Activated T-cell treated with anti-CD3 and anti-CD28 coated beads, Interleukin-2, amount 50 U/mL, for 1 hour (primary cell): ENCODE measurements at regions not wholly inside any gene's neighbourhood (a gene's known extent, or its start where the extent isn't known, plus 50 kb on each side); places are given as distances from the start of the nearest gene placed in this dataset.

Experiments used
- DNase-seq: peaks from one replicate; pipeline ENCODE4 v3.0.0-alpha.2; 2020

DNA sequence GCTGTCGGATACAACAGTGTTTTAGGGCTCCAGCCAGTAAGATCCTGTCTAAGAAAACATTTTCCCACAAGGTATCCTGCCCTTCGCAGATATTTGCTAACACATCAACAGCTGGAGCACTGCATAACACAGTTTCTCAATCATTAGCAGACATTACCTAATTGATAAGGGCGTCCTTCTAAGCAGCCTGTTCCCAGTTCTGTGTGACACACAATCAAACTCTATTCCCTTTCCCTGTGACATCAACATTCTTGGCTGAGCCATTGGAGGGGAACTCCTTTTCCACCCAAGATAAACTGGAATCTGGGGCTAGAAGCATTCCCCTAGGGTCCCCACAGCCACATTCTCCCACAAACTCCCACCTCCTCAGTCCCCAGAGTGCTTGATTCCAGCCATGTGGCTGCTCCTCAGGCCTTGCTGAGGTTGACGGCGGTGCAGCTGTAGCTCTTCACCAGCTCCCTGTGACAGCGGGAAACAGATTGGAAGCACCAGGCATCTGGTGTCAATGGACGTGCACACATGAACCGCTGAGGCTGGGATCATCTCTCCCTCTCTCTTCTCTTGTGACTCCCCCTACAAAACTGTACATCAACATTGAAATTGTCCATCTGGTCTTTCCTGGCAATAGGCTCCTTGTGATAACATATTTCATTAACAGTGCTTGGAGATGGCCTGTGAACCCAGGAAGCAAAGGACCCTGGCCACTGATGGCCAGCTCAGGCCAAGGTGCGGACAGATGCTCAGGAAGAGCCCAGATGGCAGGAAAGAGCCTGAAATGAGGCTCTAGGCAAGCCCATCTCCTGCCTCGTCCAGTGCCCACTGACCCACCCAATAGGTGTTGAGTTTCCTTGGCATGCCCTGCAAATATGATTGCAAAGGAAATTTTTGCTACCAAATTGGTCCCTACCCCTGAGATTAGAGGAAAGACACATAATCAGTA lies 131.1 kb upstream of the TBX20 start:
- no peak for DNase-seq

DNA sequence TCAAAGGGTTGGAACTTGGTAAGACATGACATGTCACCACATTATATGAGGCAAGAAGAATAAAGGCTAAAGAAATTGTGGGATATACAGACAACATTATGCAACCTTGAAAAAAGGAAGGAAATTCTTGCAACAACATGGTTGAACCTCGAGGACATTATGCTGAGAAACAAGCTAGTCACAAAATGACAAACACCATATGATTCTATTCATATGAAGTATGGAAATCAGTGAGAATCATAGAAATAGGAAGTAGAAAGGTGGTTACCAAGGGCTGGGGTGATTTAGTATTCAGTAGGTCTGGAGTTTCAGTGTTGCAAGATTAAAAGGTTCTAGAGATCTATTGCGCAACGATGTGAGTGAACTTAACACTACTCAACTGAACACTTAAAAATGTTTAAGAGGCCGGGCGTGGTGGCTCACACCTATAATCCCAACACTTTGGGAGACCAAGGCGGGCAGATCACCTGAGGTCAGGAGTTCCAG lies 126.9 kb upstream of the TBX20 start:
- DNase-seq = no peak

- no peak for DNase-seq
Observed at GRCh38 chr7:35379481-35379880, 125.6 kb upstream of the TBX20 start.

DNA sequence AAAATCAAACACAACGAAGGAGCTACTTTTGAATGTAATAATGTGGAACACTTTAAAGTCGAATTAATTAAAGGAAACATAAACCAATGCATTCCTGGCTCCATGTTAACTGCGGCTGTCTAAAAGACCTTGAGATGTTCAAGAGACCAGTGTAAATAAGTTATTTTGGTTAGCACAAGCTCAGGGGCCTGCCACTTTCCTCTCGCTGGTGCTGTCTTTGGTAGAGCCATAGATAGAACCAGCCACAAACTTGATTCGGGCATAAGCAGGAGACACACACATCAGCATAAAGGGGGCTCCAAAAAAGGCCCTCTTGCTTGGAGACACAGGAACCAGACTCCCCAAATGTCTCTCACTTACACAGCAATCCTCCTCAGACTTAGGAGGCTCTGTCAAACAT lies 121.6 kb upstream of the TBX20 start:
- no peak for DNase-seq

GRCh38 chr7:35374858-35375257 lies 121.0 kb upstream of the TBX20 start:
- no peak for DNase-seq

DNA sequence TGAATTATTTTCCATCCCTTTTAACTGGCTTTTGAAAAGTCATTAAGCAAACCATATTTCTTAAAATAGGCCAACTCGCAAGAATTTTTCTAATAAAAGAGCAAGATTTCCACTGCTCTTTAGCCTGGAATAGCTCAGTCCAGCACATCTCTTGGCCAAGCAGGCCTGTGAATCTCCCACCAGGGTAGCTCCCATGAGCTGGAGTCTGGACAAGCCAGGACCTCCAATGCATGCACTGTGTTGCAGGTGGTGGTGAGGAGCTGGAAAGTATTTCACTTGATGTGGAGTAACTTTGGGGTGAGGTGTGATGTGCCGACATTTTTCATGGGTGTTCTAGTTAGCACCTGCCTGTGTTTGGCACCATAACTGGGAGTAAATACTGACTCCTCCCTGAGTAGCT lies 117.3 kb upstream of the TBX20 start:
- no peak for DNase-seq

DNA sequence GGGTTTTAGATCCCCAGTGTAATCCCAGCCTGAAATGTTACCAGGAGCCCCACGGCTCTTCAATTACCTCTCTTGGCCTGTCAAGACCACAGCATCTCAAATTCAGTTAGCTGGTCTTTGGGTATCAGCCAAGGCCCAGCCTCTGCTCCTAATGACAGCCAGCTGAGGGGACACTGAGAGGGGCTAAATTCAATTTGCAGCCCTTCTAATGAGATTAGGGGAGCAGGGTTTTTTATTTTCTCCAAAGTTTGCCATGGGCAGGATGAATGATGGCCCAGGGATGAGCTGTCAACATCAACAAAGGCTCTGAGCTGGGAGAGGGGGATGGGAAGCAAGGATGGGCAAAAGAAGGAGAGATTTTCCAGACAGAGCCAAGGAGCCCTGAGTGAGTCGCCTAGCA lies 116.8 kb upstream of the TBX20 start:
- no peak for DNase-seq

DNA sequence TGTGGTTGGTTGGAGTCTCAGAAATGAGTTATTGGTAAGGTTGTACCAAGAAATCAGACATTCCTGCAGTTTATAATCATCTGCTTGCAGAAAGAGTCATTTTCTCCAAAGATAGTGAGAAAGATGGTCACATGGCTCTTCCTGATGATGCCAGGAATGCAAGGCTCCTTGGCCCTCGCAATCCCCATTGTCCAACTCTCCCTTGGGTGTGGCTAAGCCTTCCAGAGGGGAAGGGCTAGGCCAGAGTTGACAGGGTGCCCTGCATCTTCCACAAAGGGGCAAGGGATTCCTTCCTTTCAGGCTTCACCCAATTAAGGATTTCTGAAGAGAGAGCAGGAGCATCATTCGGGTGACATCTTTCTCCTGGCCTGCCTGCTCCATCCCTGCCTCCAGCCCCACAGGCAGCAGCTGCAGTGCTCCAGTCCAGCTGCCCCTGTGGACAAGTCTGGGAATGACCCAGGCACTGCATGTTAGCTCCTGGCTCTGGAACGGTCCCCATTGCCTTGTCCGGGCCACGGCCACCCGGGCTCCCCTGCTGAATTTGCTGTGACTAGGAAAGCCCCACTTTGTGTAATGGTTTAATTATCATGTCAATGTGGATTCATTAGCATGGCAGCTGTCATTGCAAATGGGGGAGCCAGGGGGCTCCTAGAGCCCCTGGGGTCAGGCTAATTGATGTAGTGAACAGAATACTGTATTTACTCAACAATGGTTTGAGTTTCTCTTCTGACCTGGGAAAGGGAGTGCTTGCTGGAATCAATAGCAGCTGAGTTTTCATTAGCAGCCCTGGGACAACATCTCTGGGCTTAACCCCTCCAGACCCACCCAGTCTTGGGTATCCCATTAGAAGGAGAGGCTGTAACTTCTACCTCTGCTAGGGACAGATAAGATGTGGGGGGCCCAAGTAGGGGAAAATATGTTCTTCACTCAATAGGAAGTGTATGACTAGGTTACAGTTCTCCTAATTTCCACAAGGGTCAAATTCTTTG lies 112.6 kb upstream of the TBX20 start:
- no peak for DNase-seq

DNA sequence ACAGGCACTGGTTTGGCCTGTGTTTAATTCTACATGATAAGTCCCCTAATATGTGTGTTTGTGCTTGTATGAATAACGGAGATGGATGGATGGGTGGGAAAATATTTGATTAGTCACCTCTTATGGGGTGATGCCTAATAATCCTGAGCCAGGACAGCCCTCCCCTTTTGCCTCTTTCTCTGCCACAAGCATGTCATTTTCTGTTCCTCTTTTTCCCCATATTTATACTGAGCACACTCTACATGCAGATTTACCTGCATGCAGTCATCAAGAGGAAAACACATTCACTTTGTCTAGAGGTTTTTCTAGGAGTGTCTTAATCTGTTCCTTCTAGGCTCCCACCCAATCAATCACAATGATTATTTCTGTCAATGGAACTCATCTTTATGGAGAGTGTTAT lies 111.6 kb upstream of the TBX20 start:
- DNase-seq = no peak

GRCh38 chr7:35362341-35362740 lies 108.4 kb upstream of the TBX20 start:
- no peak for DNase-seq

GRCh38 chr7:35359423-35359822 lies 105.5 kb upstream of the TBX20 start:
- DNase-seq = no peak

DNA sequence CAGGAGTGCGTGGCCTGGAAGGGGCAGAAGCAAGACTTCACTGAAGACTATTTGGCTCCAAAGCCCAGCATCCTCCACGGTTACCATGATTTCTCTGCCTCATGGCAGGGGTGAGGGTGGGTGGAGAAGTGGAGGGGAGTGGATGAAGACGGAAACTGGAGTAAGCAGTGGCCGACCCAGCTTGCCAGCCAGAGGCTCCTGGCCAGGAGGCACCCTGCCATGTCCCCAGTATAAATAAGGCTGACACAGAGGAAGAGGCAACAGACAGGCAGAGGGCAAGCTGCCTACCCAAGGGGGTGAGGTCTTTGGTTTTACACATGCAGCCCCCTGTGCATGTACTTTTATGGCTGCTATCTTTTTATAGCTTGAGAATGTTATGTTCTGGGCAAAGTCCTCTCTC lies 102.6 kb upstream of the TBX20 start:
- no peak for DNase-seq

DNA sequence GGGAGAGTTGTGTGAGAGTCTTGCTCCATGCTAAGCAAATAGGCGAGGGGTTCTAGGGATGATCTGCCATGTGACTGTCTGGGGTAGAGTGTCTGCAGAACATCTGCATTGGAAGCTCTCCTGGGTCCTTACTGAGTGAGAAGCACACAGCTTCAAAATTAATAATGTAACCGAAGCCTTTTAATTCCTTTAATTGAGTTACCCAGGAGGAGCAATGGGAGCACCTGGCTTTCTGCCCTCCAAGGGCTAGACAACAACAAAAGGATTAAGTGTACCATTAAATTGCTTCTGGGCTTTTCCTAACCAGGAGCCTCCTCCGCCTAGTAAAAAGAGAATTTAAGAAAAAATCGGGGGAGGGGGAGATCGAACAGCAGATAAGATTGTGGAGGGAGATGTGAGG lies 102.0 kb upstream of the TBX20 start:
- no peak for DNase-seq

GRCh38 chr7:35355199-35355598 lies 101.3 kb upstream of the TBX20 start:
- DNase-seq = no peak

DNA sequence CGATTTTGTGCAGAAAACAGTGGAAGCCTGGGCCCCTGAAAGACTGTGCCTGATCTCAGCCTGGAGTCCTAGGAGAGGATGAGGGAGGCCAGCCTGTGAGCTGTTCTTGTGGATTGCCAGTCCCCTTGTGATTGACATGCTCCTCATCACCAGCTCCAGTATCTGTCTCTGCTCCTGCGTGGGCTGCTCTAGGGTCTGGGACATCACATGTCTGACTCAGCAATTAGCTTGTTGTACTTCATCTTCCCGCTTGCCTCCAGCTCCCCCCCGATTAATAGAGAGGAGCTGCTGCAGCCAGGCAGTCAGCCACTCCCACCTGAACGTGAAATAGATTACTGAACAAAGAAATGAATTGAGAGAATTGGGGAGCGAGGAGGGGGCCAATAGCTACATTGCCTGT lies 99.6 kb upstream of the TBX20 start:
- no peak for DNase-seq

DNA sequence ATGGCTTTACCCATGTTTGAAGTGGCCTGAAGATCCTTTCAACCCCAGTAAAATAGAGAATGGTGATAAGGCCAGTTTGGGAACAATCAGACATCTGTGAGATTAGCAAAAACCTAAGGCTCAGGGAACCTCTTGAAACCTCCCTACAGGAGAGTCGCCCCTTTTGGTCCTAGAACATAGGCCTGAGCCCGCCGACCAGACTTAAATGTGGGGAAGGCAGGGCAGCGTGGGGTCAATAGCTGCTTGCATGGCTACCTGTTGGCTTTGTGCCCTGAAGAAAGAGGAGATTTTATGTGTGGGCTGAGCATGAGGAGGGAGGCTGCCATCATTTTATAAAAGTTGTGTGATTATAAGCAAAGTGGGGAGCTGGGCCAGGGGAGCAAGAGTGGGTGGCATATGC lies 97.6 kb upstream of the TBX20 start:
- no peak for DNase-seq

DNA sequence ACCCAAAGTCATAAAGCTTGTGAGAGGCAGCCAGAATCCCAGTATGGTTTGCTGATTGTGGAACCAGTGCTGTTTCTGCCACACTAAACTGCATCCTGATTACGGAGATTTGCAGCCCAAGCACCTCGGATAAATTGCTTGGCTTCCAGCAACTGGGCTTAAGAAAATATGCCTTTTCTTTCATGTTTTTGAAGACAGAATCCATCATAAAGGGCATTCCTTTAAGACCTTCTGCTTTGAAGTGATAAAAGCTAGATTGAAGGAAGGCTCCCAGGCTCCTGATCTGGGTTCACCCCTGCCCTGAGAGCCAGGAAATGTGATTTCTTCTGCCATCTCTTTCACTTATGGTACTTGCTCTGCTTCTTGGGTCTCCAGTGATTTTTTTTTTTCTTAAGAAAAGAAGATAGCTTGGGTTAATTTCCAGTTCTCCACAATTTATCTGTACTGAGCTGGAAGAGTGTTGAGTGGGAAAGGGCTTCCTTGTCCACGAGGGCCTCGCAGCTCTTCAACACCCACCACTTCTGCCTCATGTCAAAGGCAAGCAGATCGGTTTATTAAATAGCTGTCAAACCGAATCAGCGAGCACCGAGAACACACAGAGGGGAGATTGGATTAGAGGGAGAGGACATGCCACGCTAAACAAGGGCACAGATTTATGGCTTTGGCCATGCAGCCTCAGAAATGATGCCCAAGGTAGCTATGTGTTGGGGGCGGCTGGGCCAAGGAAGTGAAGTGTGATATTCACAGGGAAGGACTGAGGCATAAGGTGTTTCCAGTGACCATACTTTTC lies 94.9 kb upstream of the TBX20 start:
- no peak for DNase-seq

- no peak for DNase-seq
Observed at GRCh38 chr7:35342786-35343185, 88.9 kb upstream of the TBX20 start.

- DNase-seq = no peak
Observed at GRCh38 chr7:35339811-35340210, 85.9 kb upstream of the TBX20 start.

GRCh38 chr7:35336444-35336843 lies 82.5 kb upstream of the TBX20 start:
- no peak for DNase-seq

- DNase-seq = no peak
Observed at GRCh38 chr7:35334506-35334905, 80.6 kb upstream of the TBX20 start.

- DNase-seq = no peak
Observed at GRCh38 chr7:35333265-35333664, 79.4 kb upstream of the TBX20 start.
